HG03097 (cell line): ENCODE measurements at regions not wholly inside any gene's neighbourhood (a gene's known extent, or its start where the extent isn't known, plus 50 kb on each side); places are given as distances from the start of the nearest gene placed in this dataset.
"Not testable (repeated sequence)": the region's sequence is repeated elsewhere in the genome, so short reads cannot be mapped to it uniquely, and the experiment has no call there.

Experiments used
- ATAC-seq: cut with Tn5 transposase; IDR thresholded peaks from one replicate; pipeline ENCODE4 v1.9.1; 2021; ENCODE audit not compliant: unreplicated experiment, low FRiP score

- ATAC-seq = no peak
Measured at GRCh38 chr6:103516336-103516735, 1343.4 kb downstream of the HACE1 start.

GRCh38 chr6:103507052-103507451, 1352.7 kb downstream of the HACE1 start:
- ATAC-seq = no peak

- no peak for ATAC-seq
Measured at GRCh38 chr6:103505155-103505518, 1354.6 kb downstream of the HACE1 start.

GRCh38 chr6:103504501-103505154, 1355.1 kb downstream of the HACE1 start:
- no peak for ATAC-seq

GRCh38 chr6:103496588-103496987, 1363.1 kb downstream of the HACE1 start:
- not testable (repeated sequence) for ATAC-seq

- no peak for ATAC-seq
Measured at GRCh38 chr6:103456652-103457051, 1403.1 kb downstream of the HACE1 start.

- ATAC-seq = no peak
Measured at GRCh38 chr6:103455275-103455674, 1404.4 kb downstream of the HACE1 start.

- no peak for ATAC-seq
Measured at GRCh38 chr6:103409475-103409874, 1450.2 kb downstream of the HACE1 start.

- ATAC-seq = no peak
Measured at GRCh38 chr6:103405321-103405720, 1454.4 kb downstream of the HACE1 start.

GRCh38 chr6:103404799-103405198, 1454.9 kb downstream of the HACE1 start:
- ATAC-seq = no peak

- ATAC-seq = no peak
Measured at GRCh38 chr6:103396768-103397167, 1463.0 kb downstream of the HACE1 start.

GRCh38 chr6:103379272-103379671, 1480.4 kb downstream of the HACE1 start:
- no peak for ATAC-seq

GRCh38 chr6:103367212-103367611, 1492.5 kb downstream of the HACE1 start:
- ATAC-seq = no peak

- ATAC-seq = no peak
Measured at GRCh38 chr6:103356531-103356930, 1503.2 kb downstream of the HACE1 start.

- ATAC-seq = no peak
Measured at GRCh38 chr6:103344554-103345163, 1515.1 kb downstream of the HACE1 start.

GRCh38 chr6:103335412-103335811, 1524.3 kb downstream of the HACE1 start:
- ATAC-seq = no peak

- no peak for ATAC-seq
Measured at GRCh38 chr6:103326760-103327757, 1532.7 kb downstream of the HACE1 start.

GRCh38 chr6:103313432-103313831, 1546.3 kb downstream of the HACE1 start:
- ATAC-seq = no peak

- ATAC-seq = not testable (repeated sequence)
Measured at GRCh38 chr6:103294376-103294775, 1565.3 kb downstream of the HACE1 start.

- no peak for ATAC-seq
Measured at GRCh38 chr6:103284835-103285234, 1574.9 kb downstream of the HACE1 start.

- ATAC-seq = no peak
Measured at GRCh38 chr6:103280417-103280816, 1579.3 kb downstream of the HACE1 start.
